Astrocyte of the spinal cord (primary cell): ENCODE measurements at regions not wholly inside any gene's neighbourhood (a gene's known extent, or its start where the extent isn't known, plus 50 kb on each side); places are given as distances from the start of the nearest gene placed in this dataset.

ENCODE experiments used
- DNase-seq: peaks from one replicate; pipeline ENCODE4 v3.0.0; 2011; ENCODE audit warnings: low read depth, low spot score
- H3K4me3 ChIP-seq: 2 replicates; pipeline ENCODE4 v1.5.1; 2011; ENCODE audit warnings: low read depth, mild to moderate bottlenecking, low read length, moderate library complexity
- in situ Hi-C: cut with HindIII; loops from 2 replicates; pipeline ENCODE4 v1.10.0; 2017; ENCODE audit warnings: low sequenced_read_pairs
- TF ChIP-seq, protein P1 (sequence below): IDR thresholded peaks from 2 replicates; pipeline ENCODE4 v1.5.1; 2012; ENCODE audit warnings: low read depth, mild to moderate bottlenecking, low read length, inconsistent platforms

DNA sequence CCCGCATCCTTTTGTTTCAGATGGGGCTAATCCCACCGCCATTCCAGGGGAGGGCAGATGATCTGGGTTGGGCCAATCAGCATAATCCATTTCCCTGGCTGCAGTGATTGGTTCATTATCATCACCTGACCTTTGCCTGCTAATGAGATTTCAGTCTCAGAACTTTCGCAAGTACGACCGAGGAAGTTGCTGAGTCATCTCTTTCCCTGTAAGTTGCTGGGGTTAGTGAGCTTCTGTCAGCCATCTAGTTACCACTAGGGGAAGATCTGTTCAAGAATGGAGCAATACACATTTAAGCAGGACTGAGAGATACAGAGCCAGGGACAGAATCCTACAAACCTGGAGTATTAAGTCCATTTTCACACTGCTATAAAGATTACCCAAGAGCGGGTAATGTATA lies 65.3 kb upstream of the NUDT7 start:
- DNase-seq = peak; percentile 5
- in situ Hi-C loops = no loop called here
- TF ChIP-seq, protein P1, sequence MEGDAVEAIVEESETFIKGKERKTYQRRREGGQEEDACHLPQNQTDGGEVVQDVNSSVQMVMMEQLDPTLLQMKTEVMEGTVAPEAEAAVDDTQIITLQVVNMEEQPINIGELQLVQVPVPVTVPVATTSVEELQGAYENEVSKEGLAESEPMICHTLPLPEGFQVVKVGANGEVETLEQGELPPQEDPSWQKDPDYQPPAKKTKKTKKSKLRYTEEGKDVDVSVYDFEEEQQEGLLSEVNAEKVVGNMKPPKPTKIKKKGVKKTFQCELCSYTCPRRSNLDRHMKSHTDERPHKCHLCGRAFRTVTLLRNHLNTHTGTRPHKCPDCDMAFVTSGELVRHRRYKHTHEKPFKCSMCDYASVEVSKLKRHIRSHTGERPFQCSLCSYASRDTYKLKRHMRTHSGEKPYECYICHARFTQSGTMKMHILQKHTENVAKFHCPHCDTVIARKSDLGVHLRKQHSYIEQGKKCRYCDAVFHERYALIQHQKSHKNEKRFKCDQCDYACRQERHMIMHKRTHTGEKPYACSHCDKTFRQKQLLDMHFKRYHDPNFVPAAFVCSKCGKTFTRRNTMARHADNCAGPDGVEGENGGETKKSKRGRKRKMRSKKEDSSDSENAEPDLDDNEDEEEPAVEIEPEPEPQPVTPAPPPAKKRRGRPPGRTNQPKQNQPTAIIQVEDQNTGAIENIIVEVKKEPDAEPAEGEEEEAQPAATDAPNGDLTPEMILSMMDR = no peak
- no peak overlapping the region for H3K4me3 ChIP-seq

GRCh38 chr16:77660311-77660710 lies 62.0 kb upstream of the NUDT7 start:
- no peak overlapping the region for H3K4me3 ChIP-seq
- TF ChIP-seq, protein P1 = peak; percentile 82
- in situ Hi-C loops = no loop called here
- peak; percentile 60 for DNase-seq

- DNase-seq = no peak
- in situ Hi-C loops = no loop called here
- TF ChIP-seq, protein P1 = no peak
- no peak overlapping the region for H3K4me3 ChIP-seq
These were observed 60.1 kb upstream of the NUDT7 start for GRCh38 chr16:77662246-77662645.

DNA sequence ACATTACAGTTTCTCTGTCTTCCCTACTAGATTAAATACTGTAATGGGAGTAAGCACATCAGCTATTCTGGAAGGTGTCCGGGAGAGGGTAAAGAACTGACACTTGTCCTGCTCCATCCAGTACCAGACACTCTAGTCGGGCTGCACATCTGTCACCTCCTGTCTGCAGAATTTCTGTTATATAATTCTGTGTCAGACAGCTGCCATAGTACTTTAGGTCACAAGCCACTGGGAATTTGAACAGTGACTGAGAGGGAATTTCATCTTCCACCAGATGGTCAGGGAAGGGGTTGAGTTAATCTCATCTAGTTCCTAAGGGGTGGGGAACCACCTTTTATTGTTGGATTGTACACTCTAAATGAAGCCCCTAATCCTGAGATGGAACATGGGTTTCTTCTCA lies 58.6 kb upstream of the NUDT7 start:
- H3K4me3 ChIP-seq = no peak overlapping the region
- TF ChIP-seq, protein P1 = no peak
- in situ Hi-C loops = no loop called here
- no peak for DNase-seq

- TF ChIP-seq, protein P1 = no peak
- DNase-seq = no peak
- no peak overlapping the region for H3K4me3 ChIP-seq
- in situ Hi-C loops = no loop called here
These were observed 55.5 kb upstream of the NUDT7 start for GRCh38 chr16:77666771-77667170.

DNA sequence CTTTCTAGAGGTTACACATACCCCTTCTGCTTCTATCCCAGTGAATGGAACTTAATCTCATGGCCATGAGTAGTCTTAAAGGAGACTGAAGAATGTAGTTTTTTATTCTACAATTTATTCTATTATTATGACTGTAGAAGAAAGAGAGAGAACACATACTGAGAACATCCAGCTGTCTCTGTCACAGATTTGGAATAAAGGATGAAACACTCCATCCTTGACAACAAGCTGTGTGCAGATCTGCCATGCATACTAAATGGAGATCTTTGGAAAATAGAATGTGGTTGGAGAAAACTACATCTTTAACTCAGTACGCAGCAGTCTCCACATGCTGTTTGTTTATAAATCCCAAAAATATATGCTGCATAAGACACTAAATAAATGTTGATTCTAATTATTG lies 54.1 kb upstream of the NUDT7 start:
- in situ Hi-C loops = no loop called here
- no peak for DNase-seq
- TF ChIP-seq, protein P1 = no peak
- no peak overlapping the region for H3K4me3 ChIP-seq

DNA sequence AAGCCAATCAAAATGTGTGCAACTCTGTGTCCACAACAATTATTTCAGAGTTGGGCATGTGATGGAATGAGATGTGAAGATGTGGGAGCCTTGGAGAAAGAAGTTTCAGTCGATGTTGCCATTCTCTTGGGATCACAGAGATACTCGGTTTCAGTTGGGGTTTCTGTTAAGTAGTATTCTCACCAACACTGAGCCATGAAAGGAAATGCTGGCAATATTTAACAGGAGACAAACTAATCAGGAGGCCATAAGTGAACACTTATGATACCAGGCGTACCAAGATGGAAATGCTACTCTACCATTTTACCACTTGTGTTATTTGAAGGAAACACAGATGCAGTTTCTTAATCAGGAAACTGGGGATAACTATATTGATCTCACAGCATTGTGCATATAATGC lies 53.3 kb upstream of the NUDT7 start:
- in situ Hi-C loops = no loop called here
- H3K4me3 ChIP-seq = no peak overlapping the region
- TF ChIP-seq, protein P1 = no peak
- DNase-seq = no peak
